ENCODE measurements at regions not wholly inside any gene's neighbourhood (a gene's known extent, or its start where the extent isn't known, plus 50 kb on each side); places are given as distances from the start of the nearest gene placed in this dataset.
"Not testable (repeated sequence)": the region's sequence is repeated elsewhere in the genome, so short reads cannot be mapped to it uniquely, and the experiment has no call there.

GRCh38 chrX:85685843-85686242 lies 306.4 kb upstream of the POF1B start:
- WGBS, 5 donors = 64 to 92% (median 78%) methylated on average over 5 of the region's 5 CpGs; no CpG with 5 or more reads in 1 of the 5 donors
- no peak overlapping the region for H3K4me3 ChIP-seq
- peaks cover 0 to 12% (median 0%) of the 10 kb centered on the region in 8 donors for H3K9me3 ChIP-seq
- intact Hi-C loops (cut with DNase I; ENCODE audit: low total_unique reads) = no loop called here
- peak; percentile 11 for DNase-seq
- H3K27me3 ChIP-seq (replicated peaks in 1 of 7) = no peaks in the 10 kb centered on the region
- H3K27ac ChIP-seq = no peak overlapping the region
- no peaks in the 10 kb centered on the region for H3K36me3 ChIP-seq
- TF ChIP-seq POLR2AphosphoS5 (IDR thresholded peaks at IDR 0.05) (no peak), CTCF (IDR thresholded peaks at IDR 0.05 in 8 of 11, conservative IDR thresholded peaks at IDR 0.05 in 3 of 11) (no peak), POLR2A (IDR thresholded peaks at IDR 0.05) (no peak)
- no peaks in the 10 kb centered on the region for H3K4me1 ChIP-seq

DNA sequence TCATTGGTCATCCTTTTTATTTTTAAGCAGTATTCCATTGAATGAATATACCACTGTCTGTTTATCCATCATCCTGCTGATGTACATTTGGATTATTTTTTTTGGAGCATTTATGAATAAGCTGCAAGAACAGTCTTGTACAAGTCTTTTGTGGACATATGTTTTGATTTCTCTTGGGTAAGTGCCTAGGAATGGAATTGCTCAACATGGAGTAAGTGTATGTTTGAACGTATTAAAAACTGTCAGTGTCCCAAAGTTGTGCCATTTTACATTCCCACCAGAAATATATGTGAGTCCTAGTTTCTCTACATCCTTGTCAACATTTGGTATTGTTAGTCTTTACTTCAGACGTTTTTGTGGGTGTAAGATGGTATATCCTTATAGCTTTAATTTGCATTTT lies 287.0 kb upstream of the POF1B start:
- no peaks in the 10 kb centered on the region for H3K36me3 ChIP-seq
- 33 to 62% (median 41%) methylated on average over 2 of the region's 2 CpGs for WGBS, 5 donors
- peaks cover 0 to 8% (median 0%) of the 10 kb centered on the region in 8 donors for H3K9me3 ChIP-seq
- intact Hi-C loops (cut with DNase I; ENCODE audit: low total_unique reads) = loop anchor here (10.0 kb wide), 1 partner anchor 58 kb away; no protein-coding TSS in a partner anchor
- no peaks in the 10 kb centered on the region for H3K4me1 ChIP-seq
- no peak overlapping the region for H3K27ac ChIP-seq
- H3K4me3 ChIP-seq = no peak overlapping the region
- no peak for DNase-seq
- no peaks in the 10 kb centered on the region for H3K27me3 ChIP-seq (replicated peaks in 1 of 7)
- no peak for TF ChIP-seq CTCF (IDR thresholded peaks at IDR 0.05 in 8 of 11, conservative IDR thresholded peaks at IDR 0.05 in 3 of 11)
- no peak for TF ChIP-seq POLR2A (IDR thresholded peaks at IDR 0.05)
- no peak for TF ChIP-seq POLR2AphosphoS5 (IDR thresholded peaks at IDR 0.05)

DNA sequence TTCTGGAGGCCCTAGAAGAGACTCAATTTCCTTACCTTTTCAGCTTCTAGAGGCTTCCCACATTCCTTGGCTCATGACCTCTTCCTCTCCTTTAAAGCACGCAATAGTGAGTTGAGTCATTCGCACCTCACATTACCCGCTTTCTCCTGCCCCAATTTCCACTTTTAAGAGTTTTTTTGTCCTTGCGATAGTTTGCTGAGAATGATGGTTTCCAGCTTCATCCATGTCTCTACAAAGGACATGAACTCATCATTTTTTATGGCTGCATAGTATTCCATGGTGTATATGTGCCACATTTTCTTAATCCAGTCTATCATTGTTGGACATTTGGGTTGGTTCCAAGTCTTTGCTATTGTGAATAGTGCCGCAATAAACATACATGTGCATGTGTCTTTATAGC lies 284.5 kb upstream of the POF1B start:
- H3K4me1 ChIP-seq; H3K36me3 ChIP-seq; H3K27ac ChIP-seq; H3K4me3 ChIP-seq; DNase-seq; H3K27me3 ChIP-seq (replicated peaks in 1 of 7): not testable (repeated sequence)
- intact Hi-C loops (cut with DNase I; ENCODE audit: low total_unique reads) = loop anchor here (10.0 kb wide), 1 partner anchor 61 kb away; no protein-coding TSS in a partner anchor
- peaks cover 0 to 15% (median 0%) of the 10 kb centered on the region in 8 donors for H3K9me3 ChIP-seq
- WGBS, 5 donors = 83 to 100% (median 95%) methylated on average over 4 of the region's 5 CpGs

GRCh38 chrX:85630901-85631300 lies 251.4 kb upstream of the POF1B start:
- intact Hi-C loops (cut with DNase I; ENCODE audit: low total_unique reads) = no loop called here
- H3K36me3 ChIP-seq = no peaks in the 10 kb centered on the region
- H3K27me3 ChIP-seq (replicated peaks in 1 of 7) = no peaks in the 10 kb centered on the region
- DNase-seq = no peak
- H3K27ac ChIP-seq = no peak overlapping the region
- TF ChIP-seq POLR2AphosphoS5 (IDR thresholded peaks at IDR 0.05) = no peak
- TF ChIP-seq CTCF (IDR thresholded peaks at IDR 0.05 in 8 of 11, conservative IDR thresholded peaks at IDR 0.05 in 3 of 11) = no peak
- no peak for TF ChIP-seq POLR2A (IDR thresholded peaks at IDR 0.05)
- H3K9me3 ChIP-seq = no peaks in the 10 kb centered on the region
- no peaks in the 10 kb centered on the region for H3K4me1 ChIP-seq
- H3K4me3 ChIP-seq = no peak overlapping the region

GRCh38 chrX:85627363-85627762 lies 247.9 kb upstream of the POF1B start:
- Histone ChIP-seq H3K4me1 (no peaks in the 10 kb centered on the region), H3K27me3 (replicated peaks in 1 of 7) (no peaks in the 10 kb centered on the region), H3K9me3 (peaks cover 0 to 5% (median 0%) of the 10 kb centered on the region in 8 donors), H3K4me3 (no peak overlapping the region), H3K36me3 (no peaks in the 10 kb centered on the region), H3K27ac (no peak overlapping the region)
- no peak for TF ChIP-seq CTCF (IDR thresholded peaks at IDR 0.05 in 8 of 11, conservative IDR thresholded peaks at IDR 0.05 in 3 of 11)
- TF ChIP-seq POLR2AphosphoS5 (IDR thresholded peaks at IDR 0.05) = no peak
- no peak for TF ChIP-seq POLR2A (IDR thresholded peaks at IDR 0.05)
- 26 to 56% (median 28%) methylated on average over 3 of the region's 3 CpGs for WGBS, 5 donors
- no peak for DNase-seq
- intact Hi-C loops (cut with DNase I; ENCODE audit: low total_unique reads) = no loop called here

Measured in spleen (tissue), 11 donors.